ENCODE measurements at regions not wholly inside any gene's neighbourhood (a gene's known extent, or its start where the extent isn't known, plus 50 kb on each side); places are given as distances from the start of the nearest gene placed in this dataset.

DNA sequence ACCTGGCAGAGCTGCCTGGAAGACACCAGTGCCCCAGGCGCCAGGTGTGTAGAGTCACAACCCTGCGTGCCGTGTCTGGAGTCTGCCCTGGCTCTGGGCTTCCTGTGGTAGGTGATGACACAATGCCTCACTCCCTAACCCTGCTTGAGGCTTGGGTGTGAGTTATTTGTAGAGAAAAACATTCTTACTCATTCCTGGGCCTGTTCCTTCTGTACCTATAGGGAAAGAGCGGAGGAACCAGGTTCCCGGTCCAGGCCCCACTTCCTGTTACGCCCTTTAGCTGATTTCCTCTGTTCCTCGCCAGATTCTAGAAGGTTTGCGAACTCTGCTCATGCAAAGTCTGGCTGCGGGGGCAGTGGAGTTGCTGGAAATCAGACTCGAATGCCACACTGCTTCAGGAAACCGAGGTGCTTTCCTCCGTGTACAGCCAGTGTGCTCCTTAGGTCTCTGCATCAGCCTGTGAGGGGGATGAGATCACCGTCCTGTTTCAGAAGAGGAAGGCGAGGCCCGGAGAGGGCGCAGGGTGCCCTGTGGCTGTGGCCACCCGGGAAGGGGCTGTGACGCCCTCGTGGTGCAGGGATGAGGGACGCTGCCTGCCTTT is 67.1 kb upstream of the DUSP22 start:
- peak in 1 of 2 donors; percentile 49 for DNase-seq (ENCODE audit: low read depth in 2 of 2, low spot score in 1 of 2)

DNA sequence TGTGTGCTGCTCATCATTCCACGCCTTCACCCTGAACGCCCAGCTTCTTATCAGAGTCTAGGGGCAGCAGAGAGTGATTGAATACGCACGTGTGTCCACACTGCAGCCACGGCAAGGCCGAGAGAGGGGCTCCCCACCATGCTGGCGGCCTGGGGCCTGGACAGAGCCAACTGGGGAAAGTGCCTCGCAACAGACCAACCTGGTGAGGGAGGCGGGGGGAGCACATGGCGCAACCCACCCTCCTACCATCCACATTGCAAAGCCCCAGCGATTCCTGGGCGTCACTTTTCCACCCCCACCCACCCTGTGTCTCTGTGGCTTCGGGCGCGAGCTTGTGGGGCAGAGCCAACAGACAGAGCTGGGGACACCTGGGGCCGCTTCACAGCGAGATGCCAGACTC is 66.4 kb upstream of the DUSP22 start:
- DNase-seq (ENCODE audit: low read depth in 2 of 2, low spot score in 1 of 2), result no peak

DNA sequence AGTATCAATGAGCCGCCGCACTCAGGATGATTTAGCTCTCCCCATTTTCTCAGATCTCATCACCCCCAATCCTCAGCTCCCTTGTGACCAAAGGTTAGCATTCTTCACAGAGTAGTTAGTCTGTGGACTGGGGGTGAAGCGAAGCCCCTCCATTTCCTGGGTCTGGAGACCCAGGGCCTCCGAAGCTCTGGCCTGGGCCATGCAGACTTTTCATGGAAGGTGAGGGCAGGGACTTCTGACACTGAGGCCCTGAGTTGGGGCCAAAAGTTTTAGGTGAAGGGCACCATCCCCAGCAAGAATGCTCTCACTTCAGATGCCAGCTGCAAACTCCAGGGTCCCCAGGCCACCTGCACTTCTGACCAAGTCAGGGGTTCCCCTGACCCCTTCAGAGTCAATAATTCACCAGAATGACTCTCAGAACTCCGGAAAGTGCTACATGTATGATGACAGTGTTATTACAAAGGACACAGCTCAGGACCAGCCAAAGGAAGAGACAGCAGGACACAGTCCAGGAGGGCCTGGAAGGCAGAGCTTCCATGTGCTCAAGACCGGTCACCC is 65.7 kb upstream of the DUSP22 start:
- no peak for DNase-seq (ENCODE audit: low read depth in 2 of 2, low spot score in 1 of 2)

DNA sequence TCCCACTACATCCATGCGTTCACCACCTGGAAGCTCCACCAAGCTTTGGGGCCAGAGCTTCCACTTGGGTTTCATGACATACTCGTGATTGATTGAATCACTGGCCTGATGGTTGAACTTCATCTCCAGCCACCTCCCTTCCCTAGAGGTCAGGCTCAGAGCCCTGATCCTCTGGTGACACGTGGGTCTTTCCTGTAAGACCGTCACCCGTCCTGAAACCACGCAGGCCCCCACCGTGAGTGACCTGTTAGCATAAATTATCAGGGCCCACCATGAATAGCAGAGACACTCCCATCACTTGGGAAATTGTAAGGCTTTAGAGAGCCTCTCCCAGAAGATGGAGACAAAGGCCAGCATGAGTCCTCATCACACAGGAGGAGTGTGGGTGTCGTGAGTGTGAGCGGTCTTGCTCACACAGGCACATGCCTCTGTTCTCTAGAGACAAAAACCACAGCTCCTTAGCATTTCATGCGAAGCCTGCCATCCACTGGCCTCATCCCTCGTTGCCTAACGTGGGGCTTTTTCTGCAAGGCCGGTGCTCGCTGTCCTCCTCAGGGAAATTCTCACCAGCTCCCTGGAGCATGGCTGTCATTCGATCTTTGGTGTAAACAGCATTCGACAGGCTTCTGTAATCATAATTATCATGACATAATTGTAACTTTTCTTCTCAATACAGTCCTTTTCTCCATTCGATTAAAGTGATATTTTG is 65.1 kb upstream of the DUSP22 start:
- DNase-seq (ENCODE audit: low read depth in 2 of 2, low spot score in 1 of 2), result no peak

DNA sequence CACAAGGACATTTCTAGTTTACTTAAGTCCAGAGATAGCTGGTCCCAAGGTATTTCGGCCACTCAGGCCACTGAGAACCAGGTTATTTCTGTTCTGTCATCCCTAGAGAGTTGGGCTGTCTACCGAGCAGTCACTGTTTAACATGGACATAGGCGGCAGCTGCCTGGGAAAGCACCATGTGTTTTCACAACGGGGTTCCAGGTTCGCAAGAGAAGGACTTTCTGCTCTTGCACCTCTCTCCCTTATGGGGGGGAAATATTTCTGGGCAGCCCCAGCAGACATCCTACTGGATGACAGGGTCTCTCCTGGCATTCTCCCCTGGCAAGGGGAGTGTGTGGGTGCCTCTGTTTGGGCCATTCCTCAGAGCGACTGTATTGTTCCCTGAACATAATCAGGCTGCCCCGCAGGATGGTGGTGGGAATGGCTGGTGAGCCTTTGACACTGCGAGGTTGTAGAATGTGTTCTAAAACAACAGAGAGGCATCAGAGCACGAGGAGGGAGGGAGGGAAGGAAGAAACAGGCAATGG is 64.4 kb upstream of the DUSP22 start:
- DNase-seq (ENCODE audit: low read depth in 2 of 2, low spot score in 1 of 2), result no peak

DNA sequence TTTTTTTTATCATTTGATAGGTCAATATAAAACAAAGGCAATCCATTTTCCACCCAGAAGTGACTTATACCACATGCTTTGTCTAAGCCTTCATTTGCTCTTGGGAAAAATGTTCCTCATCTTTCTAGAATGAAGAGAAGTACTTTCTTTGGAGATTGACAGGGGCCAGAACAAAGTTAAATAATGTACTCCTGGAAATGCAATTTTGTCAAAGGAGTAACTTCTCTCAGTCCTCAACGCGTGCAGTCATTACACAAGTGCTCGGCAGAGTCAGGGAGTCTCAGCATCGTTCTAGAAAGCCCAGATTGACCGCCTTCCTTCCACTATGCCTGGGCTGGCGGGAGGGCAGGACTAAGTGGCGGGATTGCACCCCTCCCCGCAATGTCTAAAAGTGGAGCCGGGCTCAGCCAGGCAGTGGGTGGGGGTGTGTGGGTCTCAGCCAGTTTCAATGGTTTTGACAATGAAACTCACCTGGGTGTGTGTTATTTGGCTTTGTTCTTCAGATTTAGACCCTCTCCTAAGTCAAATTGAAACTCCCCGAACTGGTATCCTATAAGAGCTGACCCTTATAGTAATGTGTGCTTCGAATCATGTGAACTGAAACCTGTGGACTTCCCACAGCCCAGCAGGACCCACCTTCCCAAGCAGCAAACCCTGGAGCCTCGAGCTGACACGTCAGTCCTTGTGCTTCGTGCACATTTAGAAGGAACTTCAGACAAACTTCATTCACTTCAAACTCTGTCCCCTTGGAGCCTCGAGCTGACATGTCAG is 63.2 kb upstream of the DUSP22 start:
- no peak for DNase-seq (ENCODE audit: low read depth in 2 of 2, low spot score in 1 of 2)

DNA sequence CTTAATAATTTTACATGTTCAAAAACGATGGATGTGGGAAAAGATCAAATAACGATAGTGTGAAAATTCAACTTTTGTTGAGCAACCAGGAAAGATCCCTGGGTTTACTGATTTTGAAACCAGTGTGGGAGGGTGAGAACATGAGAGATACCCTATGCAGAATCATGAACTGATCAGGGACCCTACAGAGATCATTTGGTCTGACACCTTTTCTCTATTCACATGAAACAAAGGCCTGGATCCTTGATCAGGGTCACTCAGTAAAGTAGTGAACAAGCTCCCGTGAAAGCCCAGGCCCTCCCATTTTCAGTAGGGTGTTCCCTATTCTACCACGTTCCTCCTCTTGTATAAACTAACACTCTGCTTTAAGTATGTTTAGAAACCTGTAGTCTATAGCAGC is 60.5 kb upstream of the DUSP22 start:
- no peak for DNase-seq (ENCODE audit: low read depth in 2 of 2, low spot score in 1 of 2)

DNA sequence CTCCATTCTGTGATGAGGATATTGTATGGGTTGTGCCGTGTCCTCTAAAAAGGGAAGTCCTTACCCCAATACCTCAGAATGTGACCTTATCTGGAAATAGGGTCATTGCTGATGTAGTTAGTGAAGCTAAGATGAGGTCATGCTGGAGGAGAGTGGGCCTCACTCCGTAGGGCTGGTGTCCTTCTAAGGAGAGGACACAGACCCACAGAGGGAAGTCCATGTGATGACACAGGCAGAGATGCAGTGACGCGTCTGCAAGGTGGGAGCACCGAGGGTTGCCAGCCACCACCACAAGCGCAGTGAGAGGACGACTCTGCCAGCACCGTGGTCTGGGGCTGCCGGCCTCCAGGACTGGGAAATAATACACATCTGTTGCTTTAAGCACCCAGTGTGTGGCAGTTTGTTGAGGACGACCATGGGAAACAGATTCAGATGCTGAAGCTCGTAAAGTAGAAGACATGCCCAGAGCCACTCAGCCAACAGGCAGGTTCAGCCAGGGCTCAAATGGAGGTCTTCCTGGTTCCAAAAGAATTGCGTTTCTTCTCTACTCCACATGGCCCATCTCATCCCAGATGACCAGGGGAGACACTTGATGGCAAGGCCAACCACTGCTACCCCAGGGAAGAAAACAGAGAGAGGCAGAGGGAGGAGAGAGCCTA is 59.2 kb upstream of the DUSP22 start:
- DNase-seq (ENCODE audit: low read depth in 2 of 2, low spot score in 1 of 2), result no peak

DNA sequence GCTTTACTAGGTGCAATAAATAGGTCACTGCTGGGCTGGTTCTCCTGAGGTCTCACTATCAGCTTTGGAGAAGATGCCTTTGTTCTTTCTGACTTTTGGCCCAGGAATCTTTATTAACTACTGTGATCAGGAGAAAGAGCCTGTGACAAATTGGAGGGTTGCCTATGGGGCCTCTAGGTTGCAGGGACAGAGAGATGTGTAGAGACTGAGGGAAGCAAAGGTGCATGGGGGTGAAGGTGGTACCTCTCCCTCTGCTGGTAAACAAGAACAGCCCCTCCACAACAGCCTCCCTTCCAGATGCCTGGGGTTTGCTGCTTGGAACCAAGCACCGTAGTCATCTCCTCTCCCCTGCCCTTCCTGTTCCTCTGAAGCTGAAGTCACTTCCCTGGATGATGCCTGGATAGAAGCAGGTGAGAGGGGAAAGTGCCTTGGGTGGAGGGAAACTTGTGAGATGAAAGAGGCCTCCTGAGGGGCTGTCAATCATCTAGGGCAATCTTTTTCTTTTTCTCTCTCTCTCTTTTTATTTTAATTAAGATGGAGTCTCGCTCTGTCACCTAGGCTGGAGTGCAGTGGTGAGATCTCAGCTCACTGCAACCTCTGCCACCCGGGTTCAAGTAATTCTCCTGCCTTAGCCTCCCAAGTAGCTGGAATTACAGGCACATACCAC is 57.4 kb upstream of the DUSP22 start:
- DNase-seq (ENCODE audit: low read depth in 2 of 2, low spot score in 1 of 2), result no peak

DNA sequence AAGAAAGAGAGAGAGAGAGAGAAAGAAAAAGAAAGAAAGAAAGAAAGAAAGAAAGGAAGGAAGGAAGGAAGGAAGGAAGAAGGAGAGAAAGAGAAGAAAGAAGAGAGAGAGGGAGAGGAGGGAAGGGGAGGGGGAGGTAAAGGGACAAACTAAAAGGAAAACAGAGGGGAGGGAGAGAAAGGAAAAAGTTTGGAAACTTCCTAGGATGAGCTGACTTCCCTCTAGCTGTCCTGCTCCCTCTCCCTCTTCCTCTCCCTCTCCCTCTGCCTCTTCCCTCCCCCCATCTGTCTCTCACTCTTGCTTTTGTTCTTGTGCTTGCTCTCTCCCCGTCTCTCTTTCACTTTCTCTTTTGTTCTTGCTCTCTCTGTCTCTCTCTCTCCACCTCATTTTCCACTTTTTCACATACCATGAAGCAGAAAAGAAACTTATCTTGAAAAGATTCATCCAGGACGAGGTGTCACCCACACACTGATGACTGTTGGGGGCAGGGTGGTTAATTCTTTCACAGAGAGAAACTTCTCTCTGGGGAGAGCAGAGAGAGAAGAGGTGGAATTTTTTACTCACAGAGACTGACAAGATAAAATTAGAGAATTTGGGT is 56.4 kb upstream of the DUSP22 start:
- DNase-seq (ENCODE audit: low read depth in 2 of 2, low spot score in 1 of 2), result peak; percentile 52 to 64

DNA sequence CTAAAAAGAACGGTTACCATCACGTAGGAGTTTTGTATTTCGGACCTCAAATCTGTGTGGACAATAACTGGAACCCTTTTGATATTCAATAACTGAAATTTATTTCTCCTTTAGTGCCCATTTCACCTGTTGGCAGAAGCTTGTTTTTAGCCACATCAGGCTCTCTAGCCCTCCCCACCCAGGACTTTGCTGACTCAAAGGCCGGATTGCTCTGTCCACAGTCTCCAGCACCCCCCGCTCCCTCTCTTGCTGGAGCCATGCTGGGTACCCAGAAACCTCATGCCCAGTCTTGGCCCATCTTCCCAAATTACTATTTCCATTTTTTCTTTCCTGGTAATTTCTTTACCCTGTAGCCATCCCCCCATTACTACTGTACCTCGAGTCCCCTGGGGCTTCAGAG is 55.8 kb upstream of the DUSP22 start:
- DNase-seq (ENCODE audit: low read depth in 2 of 2, low spot score in 1 of 2), result no peak

DNA sequence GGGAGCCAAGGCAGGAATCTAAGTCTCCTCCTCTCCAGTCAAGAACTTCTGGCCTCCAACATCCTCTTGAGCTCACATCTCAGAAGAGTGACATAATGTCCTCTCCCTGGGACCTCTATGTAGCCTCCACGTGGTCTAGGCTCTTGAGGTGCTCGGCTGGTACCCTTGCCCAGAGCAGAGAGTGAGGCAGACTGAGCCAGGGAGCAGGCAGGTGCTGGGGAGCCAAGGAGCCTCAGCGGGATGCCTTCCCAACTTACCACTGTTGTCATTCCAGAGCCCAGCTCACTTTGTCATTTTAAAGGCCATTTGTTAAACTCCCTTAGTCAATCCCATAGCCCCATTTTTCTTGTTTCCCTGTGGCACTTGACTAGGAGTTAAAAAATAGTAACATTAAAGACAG is 52.1 kb upstream of the DUSP22 start:
- no peak for DNase-seq (ENCODE audit: low read depth in 2 of 2, low spot score in 1 of 2)

DNA sequence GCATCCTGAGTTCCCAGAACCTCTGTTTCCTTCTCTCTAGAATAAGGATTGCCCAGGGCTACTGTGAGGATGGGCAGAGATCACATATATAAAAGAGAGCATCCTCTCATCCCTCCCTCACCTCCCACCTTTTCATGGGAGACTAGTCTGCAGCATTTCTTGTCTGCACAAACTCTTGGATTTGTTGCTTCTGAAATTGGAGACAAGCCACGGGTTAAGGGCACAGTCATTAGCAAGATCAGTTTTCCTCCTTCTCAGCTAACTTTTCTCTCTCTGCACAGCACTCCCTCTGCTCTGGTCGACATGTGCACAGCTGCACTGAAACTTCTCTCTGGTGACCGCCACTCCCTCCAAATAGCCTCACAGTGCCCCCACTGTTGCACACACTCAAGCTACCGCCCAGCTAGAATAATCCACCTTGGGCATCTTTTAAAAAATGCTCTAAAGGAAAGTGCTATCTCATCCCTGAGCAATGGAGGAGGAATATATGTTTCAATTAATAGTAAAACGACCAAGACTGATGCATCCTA is 50.9 kb upstream of the DUSP22 start:
- DNase-seq (ENCODE audit: low read depth in 2 of 2, low spot score in 1 of 2), result no peak
